ENCODE measurements at regions not wholly inside any gene's neighbourhood (a gene's known extent, or its start where the extent isn't known, plus 50 kb on each side); places are given as distances from the start of the nearest gene placed in this dataset.

DNA sequence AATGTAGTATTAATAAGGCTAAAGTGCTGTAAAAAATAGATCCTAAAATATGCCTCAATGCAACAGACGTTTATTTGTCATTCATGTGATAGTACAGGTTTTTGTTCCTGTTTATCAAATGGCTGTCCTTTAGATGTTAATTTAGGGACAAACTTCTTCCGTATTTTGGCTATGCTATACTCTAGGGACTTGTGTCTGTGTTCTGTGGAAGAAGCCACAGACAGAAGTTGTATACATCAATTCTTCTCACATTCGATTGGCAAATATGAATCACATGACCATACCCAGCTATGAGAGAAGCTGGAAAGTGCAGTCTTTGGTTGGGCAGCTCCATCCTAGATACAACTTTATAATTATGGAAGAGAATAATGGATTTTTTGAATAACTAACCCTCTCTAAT is 232.7 kb upstream of the SNX7 start:
- DNase-seq (ENCODE audit: low read depth in 4 of 4, low spot score in 3 of 4): no peak

DNA sequence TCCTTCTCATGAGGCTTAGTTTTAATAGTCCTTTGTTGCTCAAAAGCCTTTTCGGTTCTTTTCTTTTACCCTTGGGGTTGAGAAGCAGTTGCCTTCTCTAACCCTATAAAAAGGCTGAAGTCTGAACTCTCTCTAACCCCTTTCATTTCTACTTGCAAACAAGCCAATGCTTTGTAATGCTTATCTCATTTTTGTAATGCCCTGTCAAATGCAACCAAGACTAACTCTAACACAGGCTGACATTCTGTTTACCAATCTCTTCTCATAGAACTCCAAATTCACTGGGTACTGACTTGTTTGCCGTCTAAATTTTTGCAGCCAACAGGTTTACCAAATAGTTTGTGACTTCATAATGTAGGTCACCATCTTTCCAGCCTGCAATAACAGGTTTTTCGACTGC is 233.9 kb upstream of the SNX7 start:
- DNase-seq (ENCODE audit: low read depth in 4 of 4, low spot score in 3 of 4): no peak

- DNase-seq (ENCODE audit: low read depth in 4 of 4, low spot score in 3 of 4): no peak
Measured at GRCh38 chr1:98426092-98426491, 235.4 kb upstream of the SNX7 start.

DNA sequence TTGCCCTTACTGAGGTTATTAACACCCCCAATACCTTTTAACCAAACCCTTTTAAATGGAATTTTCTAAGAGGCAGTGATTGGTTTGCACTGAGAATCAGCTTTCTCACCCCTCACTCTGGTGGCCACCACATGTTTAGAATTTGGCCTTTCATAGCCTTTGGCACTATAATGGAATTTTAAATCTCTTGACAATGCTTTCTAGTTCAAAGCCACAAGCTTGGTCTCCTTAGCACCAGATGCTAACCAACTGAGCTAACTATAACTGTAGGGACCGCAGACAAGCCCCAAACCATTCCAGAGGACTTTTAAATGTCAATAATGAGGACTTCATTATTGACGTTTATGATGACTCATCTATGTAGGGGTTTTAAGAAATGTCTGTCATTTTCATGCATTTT is 238.7 kb upstream of the SNX7 start:
- DNase-seq (ENCODE audit: low read depth in 4 of 4, low spot score in 3 of 4): no peak

DNA sequence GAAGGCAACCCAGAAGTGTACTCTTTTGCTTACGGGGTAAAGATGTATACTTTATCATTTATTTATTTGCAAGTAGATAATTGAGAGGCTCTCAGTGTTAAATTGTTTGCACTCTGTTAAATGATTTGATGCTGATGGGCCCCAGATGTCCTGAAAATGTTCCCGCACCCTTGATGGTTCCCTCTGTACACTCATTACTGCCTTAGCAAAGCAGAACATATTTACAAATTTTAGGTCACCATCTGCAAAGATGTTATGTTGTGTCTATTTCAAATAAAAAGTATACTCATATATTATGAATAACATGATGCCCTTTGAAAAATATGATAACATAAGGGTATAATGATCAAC is 240.5 kb upstream of the SNX7 start:
- no peak for DNase-seq (ENCODE audit: low read depth in 4 of 4, low spot score in 3 of 4)

DNA sequence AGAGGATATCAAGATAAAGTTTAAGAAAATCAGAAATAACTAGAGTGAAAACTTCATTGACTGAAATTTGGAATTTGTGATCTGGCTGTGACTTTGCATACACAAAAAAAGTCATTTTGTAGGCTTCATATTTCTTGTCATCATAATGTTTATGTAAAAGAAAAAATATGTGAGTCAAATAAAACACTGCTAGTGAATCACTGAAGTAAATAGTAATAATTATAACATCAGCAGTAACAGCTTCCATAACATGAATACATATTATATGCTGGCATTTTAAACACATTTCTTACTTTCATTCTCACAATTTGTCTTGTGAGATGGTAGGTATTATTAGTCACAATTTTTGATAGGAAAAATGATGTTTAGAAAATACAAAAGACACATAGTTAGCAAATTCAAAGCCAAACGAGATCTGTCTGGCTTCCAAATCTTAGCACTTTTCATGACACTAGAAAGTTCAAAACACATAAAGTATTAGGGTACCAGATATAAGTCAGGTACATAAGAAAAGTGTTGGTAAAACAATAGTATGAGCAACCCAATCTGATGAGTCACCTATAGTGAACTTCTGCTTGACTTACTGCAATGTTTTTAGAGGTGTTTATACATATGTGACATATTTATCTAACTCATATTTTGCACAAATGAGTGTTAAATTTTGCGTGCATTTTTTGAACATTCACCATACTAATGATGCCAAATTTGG is 241.0 kb upstream of the SNX7 start:
- no peak for DNase-seq (ENCODE audit: low read depth in 4 of 4, low spot score in 3 of 4)

- DNase-seq (ENCODE audit: low read depth in 4 of 4, low spot score in 3 of 4): no peak
Measured at GRCh38 chr1:98417820-98418219, 243.7 kb upstream of the SNX7 start.

DNA sequence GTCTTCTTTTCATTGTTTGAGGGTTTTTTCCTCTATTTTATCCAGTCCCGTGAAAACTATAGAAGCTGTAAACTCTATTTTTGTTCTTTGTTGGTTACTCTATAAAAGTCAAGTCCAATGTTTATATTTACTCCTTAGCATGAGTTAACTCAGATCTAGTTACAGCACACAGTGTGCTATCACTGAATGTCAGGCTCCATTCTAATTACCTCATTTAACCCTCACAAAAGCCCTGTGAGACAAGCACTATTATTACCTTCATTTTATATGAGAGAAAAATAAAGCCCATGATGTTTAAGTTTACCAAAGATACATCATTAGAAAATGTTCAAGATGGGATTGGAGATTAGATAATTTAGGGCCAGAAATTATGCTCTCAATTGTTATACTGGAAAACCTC is 251.4 kb upstream of the SNX7 start:
- DNase-seq (ENCODE audit: low read depth in 4 of 4, low spot score in 3 of 4): no peak

DNA sequence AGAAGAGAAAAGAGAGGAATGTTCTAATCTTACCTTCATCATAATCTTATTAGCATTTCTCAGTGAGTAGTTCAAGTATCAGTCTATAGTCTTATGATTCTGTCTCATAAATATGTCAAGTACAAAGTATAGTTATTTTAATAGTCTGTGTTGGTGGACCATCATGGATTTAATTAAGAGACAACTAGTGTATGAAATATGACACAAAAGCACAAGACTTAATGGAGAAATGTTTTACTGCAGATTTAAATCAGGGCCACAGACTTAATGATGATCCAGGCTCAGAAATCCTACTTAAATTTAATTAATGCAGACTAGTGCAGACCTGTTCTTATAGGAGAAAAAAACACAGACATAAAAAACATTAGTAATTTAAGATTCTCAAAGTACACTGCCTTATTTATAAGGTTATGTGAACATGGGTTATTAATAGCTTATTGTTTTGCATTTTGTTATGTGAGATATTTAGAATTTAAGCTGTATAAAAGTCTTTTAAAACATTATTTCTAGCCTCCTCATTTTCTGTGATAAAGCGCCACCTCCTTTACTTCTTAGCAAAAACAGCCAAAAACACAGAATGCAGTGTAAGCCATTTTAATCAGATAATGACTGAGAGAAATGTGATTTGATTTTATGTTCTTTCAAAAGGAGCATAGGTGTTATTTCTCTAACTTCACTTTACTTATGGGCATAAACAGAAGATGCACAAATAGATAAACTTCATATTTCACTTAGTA is 255.0 kb upstream of the SNX7 start:
- no peak for DNase-seq (ENCODE audit: low read depth in 4 of 4, low spot score in 3 of 4)

GRCh38 chr1:98405581-98406074 is 255.9 kb upstream of the SNX7 start:
- no peak for DNase-seq (ENCODE audit: low read depth in 4 of 4, low spot score in 3 of 4)

DNA sequence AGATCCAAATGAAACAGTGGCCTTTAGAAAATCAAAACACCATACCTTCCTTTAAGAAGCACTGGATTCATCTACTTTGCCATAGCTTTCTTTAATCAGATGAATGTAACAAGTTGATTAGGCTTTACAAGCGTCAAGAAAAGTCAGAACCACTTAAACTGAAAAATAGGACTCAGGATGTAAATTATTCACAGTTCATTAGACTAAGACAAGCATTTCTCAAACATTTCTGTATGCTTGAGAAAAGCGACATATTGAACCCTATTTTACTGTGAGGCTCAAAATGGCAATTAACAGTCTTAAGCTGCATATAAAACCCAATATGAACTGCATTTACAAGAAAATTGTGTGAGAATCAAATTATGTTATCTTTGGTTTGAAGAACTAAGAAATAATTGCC is 256.7 kb upstream of the SNX7 start:
- DNase-seq (ENCODE audit: low read depth in 4 of 4, low spot score in 3 of 4): no peak

GRCh38 chr1:98403963-98404480 is 257.5 kb upstream of the SNX7 start:
- no peak for DNase-seq (ENCODE audit: low read depth in 4 of 4, low spot score in 3 of 4)

- DNase-seq (ENCODE audit: low read depth in 4 of 4, low spot score in 3 of 4): no peak
Measured at GRCh38 chr1:98402860-98403259, 258.7 kb upstream of the SNX7 start.

DNA sequence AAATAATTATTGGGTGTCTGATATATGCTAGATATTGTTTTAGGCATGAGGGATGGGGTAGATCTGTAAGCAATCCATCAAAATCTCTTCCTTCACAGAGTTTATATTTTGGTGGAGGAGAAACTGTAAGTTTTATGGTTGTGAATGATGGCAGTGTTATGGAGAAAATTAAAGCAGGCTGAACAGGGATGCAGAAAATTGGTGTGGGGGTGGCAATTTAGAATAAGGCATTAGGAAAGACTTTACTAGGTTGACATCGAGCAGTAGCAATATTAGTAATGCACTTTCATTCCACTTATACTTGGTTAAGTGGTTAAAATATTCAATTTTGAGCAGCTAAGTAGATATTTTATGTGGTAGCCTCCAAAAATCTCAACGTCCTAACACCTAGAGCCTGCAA is 261.1 kb upstream of the SNX7 start:
- no peak for DNase-seq (ENCODE audit: low read depth in 4 of 4, low spot score in 3 of 4)

DNA sequence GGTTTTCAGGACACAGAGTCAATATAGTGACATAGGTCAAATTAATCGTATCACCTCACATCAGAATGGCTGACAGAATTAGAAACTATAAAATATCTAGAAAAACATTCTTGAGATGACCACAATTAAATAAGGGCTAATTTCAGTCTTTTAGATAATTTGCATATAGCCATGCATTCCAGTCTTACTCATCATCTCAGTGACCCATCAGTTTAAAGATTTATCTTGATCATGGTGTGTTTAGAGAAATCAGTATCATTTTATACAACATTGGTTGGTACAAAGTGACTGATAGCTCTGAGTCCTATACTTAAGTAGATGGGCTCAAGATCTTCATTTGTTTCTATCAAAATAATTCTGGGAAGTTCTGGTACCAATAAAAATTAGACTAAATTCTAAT is 262.3 kb upstream of the SNX7 start:
- DNase-seq (ENCODE audit: low read depth in 4 of 4, low spot score in 3 of 4): no peak

- DNase-seq (ENCODE audit: low read depth in 4 of 4, low spot score in 3 of 4): no peak
Measured at GRCh38 chr1:98398649-98399048, 262.9 kb upstream of the SNX7 start.

GRCh38 chr1:98398092-98398491 is 263.4 kb upstream of the SNX7 start:
- no peak for DNase-seq (ENCODE audit: low read depth in 4 of 4, low spot score in 3 of 4)

DNA sequence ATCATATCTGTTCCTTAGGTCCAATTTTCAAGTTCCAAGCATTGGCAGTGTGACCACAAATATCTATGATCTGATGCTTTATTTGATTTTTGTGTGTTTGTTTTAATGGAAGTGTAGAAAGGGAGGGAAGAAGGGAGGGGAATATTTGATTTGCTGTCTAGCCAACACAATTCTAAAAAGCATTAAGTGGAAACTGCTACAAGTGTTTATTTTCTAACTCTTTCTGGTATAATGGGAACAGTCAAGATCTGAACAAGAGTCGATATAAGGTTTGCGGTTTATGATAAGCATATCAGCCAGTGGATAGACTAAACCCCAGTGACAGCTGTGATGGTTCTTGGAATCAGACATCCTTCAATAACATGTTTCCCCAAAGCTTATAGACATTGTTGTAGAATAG is 267.8 kb upstream of the SNX7 start:
- no peak for DNase-seq (ENCODE audit: low read depth in 4 of 4, low spot score in 3 of 4)

- no peak for DNase-seq (ENCODE audit: low read depth in 4 of 4, low spot score in 3 of 4)
Measured at GRCh38 chr1:98391175-98391574, 270.3 kb upstream of the SNX7 start.

DNA sequence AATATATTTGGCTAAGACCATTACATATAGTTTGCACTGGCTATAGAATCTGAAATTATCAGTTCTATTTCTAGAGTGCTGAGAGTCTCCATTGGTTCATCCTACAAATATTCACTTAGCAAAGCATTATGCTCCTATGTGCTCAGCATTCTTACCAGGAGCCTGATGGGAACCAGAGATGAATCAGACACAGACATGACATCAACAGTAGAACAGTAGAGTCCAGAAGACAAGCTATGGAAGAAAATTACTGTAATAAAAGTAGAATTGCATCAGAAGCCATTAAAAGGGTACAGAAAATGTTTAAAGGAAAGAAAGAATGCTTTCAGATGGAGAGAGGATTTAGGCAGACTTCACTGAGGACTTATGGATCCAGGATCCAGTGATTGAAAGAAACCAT is 271.7 kb upstream of the SNX7 start:
- DNase-seq (ENCODE audit: low read depth in 4 of 4, low spot score in 3 of 4): no peak

GRCh38 chr1:98388441-98388840 is 273.1 kb upstream of the SNX7 start:
- no peak for DNase-seq (ENCODE audit: low read depth in 4 of 4, low spot score in 3 of 4)

GRCh38 chr1:98387701-98388100 is 273.8 kb upstream of the SNX7 start:
- no peak for DNase-seq (ENCODE audit: low read depth in 4 of 4, low spot score in 3 of 4)
